Mesendoderm (in vitro differentiated cells): ENCODE measurements at regions not wholly inside any gene's neighbourhood (a gene's known extent, or its start where the extent isn't known, plus 50 kb on each side); places are given as distances from the start of the nearest gene placed in this dataset.
"Not testable (repeated sequence)": the region's sequence is repeated elsewhere in the genome, so short reads cannot be mapped to it uniquely, and the experiment has no call there.

Source experiments
- DNase-seq: peaks from one replicate; pipeline ENCODE4 v3.0.0; 2013
- H2AK5ac ChIP-seq: 2 replicates; pipeline ENCODE4 v1.6.1; 2013; ENCODE audit warnings: low read length, inconsistent platforms
- H2BK120ac ChIP-seq: 2 replicates; pipeline ENCODE4 v1.6.1; 2013; ENCODE audit warnings: low read depth, mild to moderate bottlenecking, low read length, moderate library complexity, mixed read lengths
- H2BK15ac ChIP-seq: replicated peaks from 2 replicates; pipeline ENCODE4 v1.6.1; 2013; ENCODE audit warnings: low read depth, mild to moderate bottlenecking, moderate library complexity
- H2BK5ac ChIP-seq: 2 replicates; pipeline ENCODE4 v1.6.1; 2013; ENCODE audit warnings: low read length, inconsistent platforms
- H3K18ac ChIP-seq: 2 replicates; pipeline ENCODE4 v1.6.1; 2013; ENCODE audit warnings: mild to moderate bottlenecking, low read length, mixed read lengths
- H3K23ac ChIP-seq: one replicate; pipeline ENCODE4 v1.6.1; 2013; ENCODE audit warnings: low read length
- H3K27ac ChIP-seq: 2 replicates; pipeline ENCODE4 v1.5.1; 2013; ENCODE audit warnings: low read depth, mild to moderate bottlenecking, inconsistent platforms, low read length, moderate library complexity
- H3K27me3 ChIP-seq: 2 replicates; pipeline ENCODE4 v1.6.1; 2013; ENCODE audit warnings: low read length, control low read depth, mild to moderate bottlenecking, inconsistent platforms; ENCODE audit not compliant: insufficient read depth, poor library complexity
- H3K36me3 ChIP-seq: 2 replicates; pipeline ENCODE4 v1.6.1; 2013; ENCODE audit warnings: low read length, inconsistent platforms; ENCODE audit not compliant: control insufficient read depth, insufficient read depth
- H3K4ac ChIP-seq: one replicate; pipeline ENCODE4 v1.6.1; 2013; ENCODE audit warnings: low read depth, mild to moderate bottlenecking, low read length, moderate library complexity
- H3K4me1 ChIP-seq: 2 replicates; pipeline ENCODE4 v1.6.1; 2013; ENCODE audit warnings: low read depth, low read length, inconsistent platforms; ENCODE audit not compliant: control insufficient read depth
- H3K4me2 ChIP-seq: 2 replicates; pipeline ENCODE4 v1.6.1; 2013; ENCODE audit warnings: low read length
- H3K4me3 ChIP-seq: 2 replicates; pipeline ENCODE4 v1.5.1; 2013; ENCODE audit warnings: mild to moderate bottlenecking, low read length
- H3K56ac ChIP-seq: one replicate; pipeline ENCODE4 v1.6.1; 2013; ENCODE audit warnings: low read length
- H3K79me1 ChIP-seq: 2 replicates; pipeline ENCODE4 v1.6.1; 2013; ENCODE audit warnings: low read length, inconsistent platforms
- H3K79me2 ChIP-seq: 2 replicates; pipeline ENCODE4 v1.6.1; 2013; ENCODE audit warnings: mild to moderate bottlenecking, low read length; ENCODE audit not compliant: control insufficient read depth, insufficient read depth
- H3K9ac ChIP-seq: 2 replicates; pipeline ENCODE4 v1.6.1; 2013; ENCODE audit warnings: low read length, inconsistent platforms
- H4K5ac ChIP-seq: one replicate; pipeline ENCODE4 v1.6.1; 2013; ENCODE audit warnings: low read length
- H4K8ac ChIP-seq: one replicate; pipeline ENCODE4 v1.6.1; 2013; ENCODE audit warnings: low read depth, mild to moderate bottlenecking, control low read depth, low read length, moderate library complexity
- WGBS: extraction: QIAGEN DNeasy Blood & Tissue Kit; methylation state at CpG from one replicate; pipeline ENCODE4 v1.1.7; 2013; ENCODE audit warnings: low lambda C conversion rate, missing lambda C conversion rate; ENCODE audit not compliant: insufficient coverage; ENCODE audit errors: extremely low coverage; 5-methylcytosine and 5-hydroxymethylcytosine counted together

DNA sequence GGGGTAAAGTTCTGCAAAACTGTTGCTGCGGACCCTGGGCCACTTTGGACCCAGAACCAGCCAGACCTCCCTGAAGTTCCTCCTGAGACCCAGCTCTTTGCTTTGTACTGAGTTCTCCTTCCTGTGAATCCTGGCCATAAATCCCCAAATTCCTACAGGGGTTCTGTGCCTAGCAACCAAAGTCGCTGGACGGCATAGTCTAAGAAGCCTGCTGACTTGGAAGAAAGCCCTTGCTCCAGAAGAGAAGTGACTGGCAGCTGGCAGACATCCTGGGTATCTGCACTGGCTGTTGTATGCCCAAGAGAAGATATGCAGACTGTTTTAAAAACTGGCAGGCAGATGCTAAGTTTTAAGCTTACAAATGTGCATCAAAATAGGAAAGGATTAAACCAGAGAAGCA is 99.9 kb upstream of the SLC24A4 start:
- H3K56ac ChIP-seq: no peak overlapping the region
- no peaks in the 10 kb centered on the region for H3K79me1 ChIP-seq
- no peaks in the 10 kb centered on the region for H3K27me3 ChIP-seq
- DNase-seq: no peak
- H3K4me2 ChIP-seq: no peak overlapping the region
- no peaks in the 10 kb centered on the region for H3K79me2 ChIP-seq
- H3K4me3 ChIP-seq: no peak overlapping the region
- no peak overlapping the region for H2AK5ac ChIP-seq
- H3K36me3 ChIP-seq: no peaks in the 10 kb centered on the region
- no peak overlapping the region for H3K18ac ChIP-seq
- H2BK5ac ChIP-seq: no peak overlapping the region
- no peak overlapping the region for H4K8ac ChIP-seq
- no peak overlapping the region for H3K4ac ChIP-seq
- H3K4me1 ChIP-seq: no peaks in the 10 kb centered on the region
- H3K27ac ChIP-seq: no peak overlapping the region
- H2BK15ac ChIP-seq: no peak overlapping the region
- no CpG with 5 or more reads among the region's 3 CpGs for WGBS
- no peak overlapping the region for H2BK120ac ChIP-seq
- H4K5ac ChIP-seq: no peak overlapping the region
- H3K23ac ChIP-seq: no peak overlapping the region
- H3K9ac ChIP-seq: no peak overlapping the region

DNA sequence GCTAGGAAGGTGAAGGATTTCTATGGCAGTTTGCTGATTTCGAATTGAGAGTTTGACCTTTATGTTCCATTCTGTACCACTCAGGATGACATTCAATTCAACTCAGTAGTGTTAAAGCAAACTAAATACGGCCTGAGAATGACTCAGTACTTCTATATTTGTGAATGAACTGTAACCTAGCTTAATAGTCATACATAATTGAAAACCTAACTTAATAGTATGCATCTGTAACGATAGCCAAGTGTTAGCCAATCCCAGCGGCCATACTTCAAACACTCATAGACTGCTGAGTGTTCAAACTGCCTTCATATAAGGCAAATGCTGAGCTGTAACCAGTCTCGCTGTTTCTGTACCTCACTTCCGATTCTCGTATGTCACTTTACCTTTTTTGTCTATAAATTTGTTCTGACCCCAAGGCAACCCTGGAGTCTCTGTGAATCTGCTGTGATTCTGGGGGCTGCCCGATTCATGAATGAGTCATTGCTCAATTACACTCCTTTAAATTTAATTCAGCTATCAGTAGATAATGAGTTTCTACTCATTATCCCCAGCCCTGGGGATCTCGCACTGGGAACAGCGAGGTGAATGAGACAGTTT is 98.5 kb upstream of the SLC24A4 start:
- Histone ChIP-seq H3K27me3 (no peaks in the 10 kb centered on the region), H4K5ac (no peak overlapping the region)
- no CpG with 5 or more reads among the region's 10 CpGs for WGBS

DNA sequence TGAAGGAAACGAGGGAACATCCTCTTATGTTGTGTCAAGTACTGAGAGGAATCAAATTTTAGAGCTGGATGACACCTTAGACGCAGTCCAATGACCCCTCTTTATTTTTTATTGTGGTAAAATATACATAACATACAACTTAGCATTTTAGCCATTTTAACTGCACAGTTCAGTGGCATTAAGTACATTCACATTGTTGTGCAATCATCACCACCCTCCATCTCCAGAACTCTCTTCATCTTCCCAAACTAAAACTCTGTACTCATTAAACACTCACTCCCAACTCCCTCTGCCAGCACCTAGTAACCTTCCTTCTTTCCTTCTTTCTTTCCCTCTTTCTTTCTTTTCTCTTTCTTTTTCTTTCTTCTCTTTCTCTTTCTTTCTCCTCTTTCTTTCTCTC is 97.2 kb upstream of the SLC24A4 start:
- H3K27me3 ChIP-seq: no peaks in the 10 kb centered on the region
- H3K18ac ChIP-seq: no peak overlapping the region
- no peak overlapping the region for H3K4me3 ChIP-seq
- no peak overlapping the region for H3K4me2 ChIP-seq
- H3K4ac ChIP-seq: no peak overlapping the region
- H3K27ac ChIP-seq: no peak overlapping the region
- no peak overlapping the region for H2BK15ac ChIP-seq
- no peaks in the 10 kb centered on the region for H3K79me2 ChIP-seq
- no peak overlapping the region for H4K5ac ChIP-seq
- H2BK5ac ChIP-seq: no peak overlapping the region
- H2AK5ac ChIP-seq: no peak overlapping the region
- H3K56ac ChIP-seq: no peak overlapping the region
- no peak overlapping the region for H3K23ac ChIP-seq
- no peak overlapping the region for H4K8ac ChIP-seq
- H3K9ac ChIP-seq: no peak overlapping the region
- WGBS: no CpG with 5 or more reads among the region's 2 CpGs
- no peak overlapping the region for H2BK120ac ChIP-seq
- H3K4me1 ChIP-seq: no peaks in the 10 kb centered on the region
- no peaks in the 10 kb centered on the region for H3K79me1 ChIP-seq
- no peaks in the 10 kb centered on the region for H3K36me3 ChIP-seq
- no peak for DNase-seq

More for the DNA sequence above, 98.5 kb upstream of the SLC24A4 start:
- no peak overlapping the region for H3K9ac ChIP-seq
- no peak overlapping the region for H3K56ac ChIP-seq
- H3K79me1 ChIP-seq: no peaks in the 10 kb centered on the region
- H2BK15ac ChIP-seq: no peak overlapping the region
- H3K27ac ChIP-seq: no peak overlapping the region
- no peak overlapping the region for H4K8ac ChIP-seq
- no peak overlapping the region for H3K4me3 ChIP-seq
- no peaks in the 10 kb centered on the region for H3K4me1 ChIP-seq
- no peak overlapping the region for H3K4me2 ChIP-seq
- H3K36me3 ChIP-seq: no peaks in the 10 kb centered on the region
- H3K4ac ChIP-seq: no peak overlapping the region
- no peak for DNase-seq
- H2AK5ac ChIP-seq: no peak overlapping the region
- H3K79me2 ChIP-seq: no peaks in the 10 kb centered on the region
- no peak overlapping the region for H2BK5ac ChIP-seq
- no peak overlapping the region for H3K18ac ChIP-seq
- H3K23ac ChIP-seq: no peak overlapping the region
- no peak overlapping the region for H2BK120ac ChIP-seq

DNA sequence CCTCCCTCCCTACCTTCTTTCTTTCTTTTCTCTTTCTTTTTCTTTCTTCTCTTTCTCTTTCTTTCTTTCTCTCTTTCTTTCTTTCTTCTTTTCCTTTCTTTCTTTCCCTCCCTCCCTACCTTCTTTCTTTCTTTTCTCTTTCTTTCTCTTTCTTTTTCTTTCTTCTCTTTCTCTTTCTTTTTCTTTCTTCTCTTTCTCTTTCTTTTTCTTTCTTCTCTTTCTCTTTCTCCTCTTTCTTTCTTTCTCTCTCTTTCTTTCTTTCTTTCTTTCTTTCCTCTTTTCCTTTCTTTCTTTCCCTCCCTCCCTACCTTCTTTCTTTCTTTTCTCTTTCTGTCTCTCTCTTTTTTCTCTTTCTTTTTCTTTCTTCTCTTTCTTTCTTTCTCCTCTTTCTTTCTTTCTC is 96.8 kb upstream of the SLC24A4 start:
- not testable (repeated sequence) for H3K56ac ChIP-seq, H3K23ac ChIP-seq, H3K9ac ChIP-seq, H2BK120ac ChIP-seq, H4K8ac ChIP-seq, H3K18ac ChIP-seq, H3K4ac ChIP-seq, H3K4me2 ChIP-seq, H3K4me3 ChIP-seq, H2BK15ac ChIP-seq, H2AK5ac ChIP-seq, H4K5ac ChIP-seq, H2BK5ac ChIP-seq, H3K27ac ChIP-seq, H3K36me3 ChIP-seq, DNase-seq, H3K27me3 ChIP-seq, H3K79me1 ChIP-seq, H3K4me1 ChIP-seq, H3K79me2 ChIP-seq

DNA sequence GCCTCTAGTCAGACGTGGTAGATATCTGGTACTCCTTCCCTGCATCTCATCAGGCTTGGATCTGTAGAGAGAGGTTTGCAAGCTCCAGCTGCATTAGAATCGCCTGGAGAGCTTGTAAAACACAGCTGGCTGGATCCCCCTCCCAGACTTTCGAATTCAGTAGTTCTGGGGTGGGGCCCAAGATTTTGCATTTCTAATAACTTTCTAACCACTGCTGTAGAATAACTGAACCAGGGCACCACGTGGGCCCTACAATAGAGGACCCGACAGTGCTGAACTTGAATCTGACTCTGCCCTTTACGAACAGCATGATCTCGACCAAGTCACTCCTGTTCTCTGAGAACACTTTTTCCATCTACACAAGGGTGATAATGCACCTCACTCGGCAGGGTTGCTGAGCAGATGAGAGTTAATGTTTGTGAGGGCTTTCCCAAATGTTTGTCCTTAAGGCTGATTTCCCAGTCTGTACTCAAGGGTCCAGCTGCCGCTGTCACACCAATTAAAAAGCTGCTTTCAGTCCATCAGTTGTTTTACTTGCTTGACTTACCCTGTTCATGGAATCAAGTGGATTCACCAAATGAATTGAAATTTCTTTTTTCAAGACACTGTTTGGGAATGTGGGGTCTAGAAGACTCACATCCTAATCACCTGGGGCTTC is 86.6 kb upstream of the SLC24A4 start:
- no peak overlapping the region for H3K4ac ChIP-seq
- H3K27me3 ChIP-seq: no peaks in the 10 kb centered on the region
- H2BK15ac ChIP-seq: no peak overlapping the region
- no peak overlapping the region for H3K27ac ChIP-seq
- no peak overlapping the region for H2BK120ac ChIP-seq
- no peak overlapping the region for H2AK5ac ChIP-seq
- no peak overlapping the region for H3K4me3 ChIP-seq
- H3K79me1 ChIP-seq: no peaks in the 10 kb centered on the region
- no peak overlapping the region for H3K56ac ChIP-seq
- H3K9ac ChIP-seq: no peak overlapping the region
- H4K8ac ChIP-seq: no peak overlapping the region
- no peak overlapping the region for H3K18ac ChIP-seq
- H3K79me2 ChIP-seq: no peaks in the 10 kb centered on the region
- H3K4me1 ChIP-seq: no peaks in the 10 kb centered on the region
- DNase-seq: no peak
- no peak overlapping the region for H2BK5ac ChIP-seq
- no CpG with 5 or more reads among the region's 9 CpGs for WGBS
- H3K36me3 ChIP-seq: no peaks in the 10 kb centered on the region
- no peak overlapping the region for H3K4me2 ChIP-seq
- H4K5ac ChIP-seq: no peak overlapping the region
- H3K23ac ChIP-seq: no peak overlapping the region

DNA sequence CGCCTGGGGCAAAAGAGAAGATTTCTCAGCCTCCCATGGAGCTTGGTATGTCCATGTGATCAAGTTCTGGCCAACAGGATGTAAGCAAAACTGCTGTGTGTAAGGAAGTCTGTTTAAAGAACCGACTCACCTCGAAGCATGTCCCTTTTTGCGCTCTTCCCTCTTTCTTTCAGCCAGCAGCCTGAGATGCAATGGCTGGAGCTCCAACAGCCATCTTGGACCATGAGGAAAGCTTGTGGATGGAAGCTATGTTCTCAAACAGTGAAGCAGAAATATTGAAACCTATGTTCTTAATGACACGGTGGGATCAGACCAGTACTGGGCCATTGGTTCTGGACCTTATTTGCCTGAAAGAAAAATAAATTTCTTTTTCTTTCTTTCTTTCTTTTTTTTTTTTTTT is 82.3 kb upstream of the SLC24A4 start:
- Histone ChIP-seq H3K4me3 (no peak overlapping the region), H3K9ac (no peak overlapping the region), H4K8ac (no peak overlapping the region), H3K79me1 (no peaks in the 10 kb centered on the region), H2AK5ac (no peak overlapping the region), H3K4me1 (no peaks in the 10 kb centered on the region), H3K79me2 (no peaks in the 10 kb centered on the region), H2BK120ac (no peak overlapping the region), H3K36me3 (no peaks in the 10 kb centered on the region), H3K27ac (no peak overlapping the region), H3K4me2 (no peak overlapping the region), H3K56ac (no peak overlapping the region), H3K23ac (no peak overlapping the region), H2BK5ac (no peak overlapping the region), H3K27me3 (no peaks in the 10 kb centered on the region), H2BK15ac (no peak overlapping the region), H3K18ac (no peak overlapping the region), H4K5ac (no peak overlapping the region), H3K4ac (no peak overlapping the region)
- no peak for DNase-seq
- WGBS: no CpG with 5 or more reads among the region's 5 CpGs
